ENCODE measurements at regions not wholly inside any gene's neighbourhood (a gene's known extent, or its start where the extent isn't known, plus 50 kb on each side); places are given as distances from the start of the nearest gene placed in this dataset.

- H3K36me3 ChIP-seq = no peaks in the 10 kb centered on the region
- no peak for DNase-seq
- no peaks in the 10 kb centered on the region for H3K27me3 ChIP-seq
- H3K4me3 ChIP-seq = no peak overlapping the region
- H3K9me3 ChIP-seq = no peaks in the 10 kb centered on the region
These were observed 637.1 kb upstream of the CCDC54 start for GRCh38 chr3:106740116-106740515.

- no peaks in the 10 kb centered on the region for H3K36me3 ChIP-seq
- DNase-seq = peak; percentile 62
- H3K27me3 ChIP-seq = no peaks in the 10 kb centered on the region
- no peak overlapping the region for H3K4me3 ChIP-seq
- H3K9me3 ChIP-seq = no peaks in the 10 kb centered on the region
These were observed 631.7 kb upstream of the CCDC54 start for GRCh38 chr3:106745344-106746168.

- no peak for DNase-seq
- no peaks in the 10 kb centered on the region for H3K27me3 ChIP-seq
- H3K4me3 ChIP-seq = no peak overlapping the region
- H3K36me3 ChIP-seq = no peaks in the 10 kb centered on the region
- H3K9me3 ChIP-seq = no peaks in the 10 kb centered on the region
These were observed 631.0 kb upstream of the CCDC54 start for GRCh38 chr3:106746286-106746685.

DNA sequence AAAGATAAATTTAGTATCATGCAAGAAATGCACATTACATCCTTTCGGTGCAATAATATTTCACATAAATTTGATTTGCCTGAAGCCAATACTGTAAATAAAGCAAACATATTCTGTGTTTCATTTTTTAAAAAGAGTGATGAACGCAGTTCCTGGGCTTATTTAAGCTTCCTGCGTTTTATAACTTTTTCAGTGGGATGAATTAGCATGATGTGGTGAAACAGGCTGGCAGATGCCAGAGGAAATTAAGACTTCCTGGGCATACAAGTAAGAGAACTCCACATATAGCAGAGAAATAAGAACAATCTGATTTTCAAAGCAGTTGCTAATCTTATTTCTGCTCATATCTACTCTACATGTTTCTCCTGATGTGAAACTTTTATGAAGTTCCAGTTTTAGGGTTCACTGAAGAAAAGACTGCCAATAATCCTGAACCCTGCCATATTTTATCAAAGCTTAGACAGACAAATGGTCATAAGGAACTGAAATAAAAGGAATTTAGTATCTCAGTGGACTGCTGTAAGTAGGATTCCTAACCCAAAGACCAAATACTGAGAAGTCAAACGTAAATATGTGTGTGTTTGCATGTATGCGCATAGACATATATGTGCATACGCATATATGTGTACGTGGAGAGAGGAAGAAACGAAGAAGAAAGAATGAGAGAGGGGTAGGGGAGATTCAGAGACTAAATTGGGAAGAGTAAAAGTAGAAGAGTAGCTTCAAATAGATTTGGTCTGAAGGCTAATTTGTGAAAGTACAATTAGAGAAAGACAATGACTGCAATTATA lies 628.6 kb upstream of the CCDC54 start:
- no peaks in the 10 kb centered on the region for H3K36me3 ChIP-seq
- no peak overlapping the region for H3K4me3 ChIP-seq
- no peak for DNase-seq
- no peaks in the 10 kb centered on the region for H3K9me3 ChIP-seq
- no peaks in the 10 kb centered on the region for H3K27me3 ChIP-seq

- H3K36me3 ChIP-seq = no peaks in the 10 kb centered on the region
- peaks cover 5% of the 10 kb centered on the region for H3K9me3 ChIP-seq
- no peak overlapping the region for H3K4me3 ChIP-seq
- H3K27me3 ChIP-seq = no peaks in the 10 kb centered on the region
- DNase-seq = no peak
These were observed 627.1 kb upstream of the CCDC54 start for GRCh38 chr3:106750092-106750491.

- no peak overlapping the region for H3K4me3 ChIP-seq
- H3K36me3 ChIP-seq = no peaks in the 10 kb centered on the region
- no peaks in the 10 kb centered on the region for H3K27me3 ChIP-seq
- no peak for DNase-seq
- H3K9me3 ChIP-seq = peaks cover 10% of the 10 kb centered on the region
These were observed 621.9 kb upstream of the CCDC54 start for GRCh38 chr3:106755336-106755735.

GRCh38 chr3:106756901-106757300 lies 620.3 kb upstream of the CCDC54 start:
- DNase-seq = no peak
- H3K9me3 ChIP-seq = peaks cover 10% of the 10 kb centered on the region
- no peak overlapping the region for H3K4me3 ChIP-seq
- H3K36me3 ChIP-seq = no peaks in the 10 kb centered on the region
- H3K27me3 ChIP-seq = no peaks in the 10 kb centered on the region

GRCh38 chr3:106758459-106758858 lies 618.8 kb upstream of the CCDC54 start:
- Histone ChIP-seq H3K9me3 (peaks cover 10% of the 10 kb centered on the region), H3K27me3 (no peaks in the 10 kb centered on the region), H3K36me3 (no peaks in the 10 kb centered on the region), H3K4me3 (no peak overlapping the region)
- no peak for DNase-seq

- Histone ChIP-seq H3K36me3 (no peaks in the 10 kb centered on the region), H3K4me3 (no peak overlapping the region), H3K9me3 (peaks cover 9% of the 10 kb centered on the region), H3K27me3 (no peaks in the 10 kb centered on the region)
- DNase-seq = no peak
These were observed 617.5 kb upstream of the CCDC54 start for GRCh38 chr3:106759731-106760130.

GRCh38 chr3:106765342-106765741 lies 611.9 kb upstream of the CCDC54 start:
- Histone ChIP-seq H3K9me3 (no peaks in the 10 kb centered on the region), H3K4me3 (no peak overlapping the region), H3K27me3 (no peaks in the 10 kb centered on the region), H3K36me3 (no peaks in the 10 kb centered on the region)
- peak; percentile 67 for DNase-seq

DNA sequence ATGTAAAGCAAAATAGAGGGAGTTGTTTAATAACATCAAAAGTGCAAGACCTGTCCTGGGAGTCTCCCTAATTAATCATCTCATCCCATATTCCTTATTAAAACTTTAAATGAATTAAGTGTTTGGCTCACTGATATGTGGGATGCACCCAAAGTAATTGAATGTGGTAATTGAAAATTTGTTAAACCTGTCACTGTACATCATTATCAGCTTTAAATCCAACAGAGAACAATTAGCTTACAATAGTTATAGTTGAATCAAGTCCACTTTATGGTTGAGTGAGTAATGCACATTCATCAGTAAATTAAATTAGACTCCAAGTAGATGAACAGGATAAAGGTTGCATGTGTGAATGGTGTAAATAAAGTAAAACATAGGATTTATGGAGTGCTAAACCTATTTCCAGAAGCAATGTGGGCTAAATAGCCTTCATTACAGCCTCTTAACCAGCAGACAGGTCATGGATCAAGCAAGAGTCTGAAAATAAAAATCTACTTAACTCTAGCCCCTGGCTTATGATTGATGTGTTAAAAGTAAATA lies 608.2 kb upstream of the CCDC54 start:
- Histone ChIP-seq H3K27me3 (no peaks in the 10 kb centered on the region), H3K4me3 (no peak overlapping the region), H3K36me3 (no peaks in the 10 kb centered on the region), H3K9me3 (no peaks in the 10 kb centered on the region)
- DNase-seq = no peak

DNA sequence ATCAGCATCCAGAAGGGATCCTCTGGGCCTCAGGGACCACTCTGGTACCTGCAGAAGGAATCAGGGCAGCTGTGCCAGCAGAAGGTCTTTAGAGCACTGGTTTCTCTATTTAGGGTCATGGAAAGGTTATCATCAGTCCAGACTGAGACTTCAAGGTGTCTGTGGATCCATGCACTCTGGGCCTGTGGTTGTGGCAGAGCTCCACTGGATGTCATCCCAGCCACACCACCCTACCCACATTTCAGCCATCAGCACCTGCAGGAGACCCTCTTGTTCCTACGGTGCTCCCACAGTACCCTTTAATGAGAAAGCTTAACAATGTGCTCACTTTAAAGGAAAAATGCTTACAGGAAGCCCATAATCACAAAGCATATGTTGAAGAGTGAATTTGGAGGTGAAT lies 603.4 kb upstream of the CCDC54 start:
- H3K4me3 ChIP-seq = no peak overlapping the region
- no peak for DNase-seq

DNA sequence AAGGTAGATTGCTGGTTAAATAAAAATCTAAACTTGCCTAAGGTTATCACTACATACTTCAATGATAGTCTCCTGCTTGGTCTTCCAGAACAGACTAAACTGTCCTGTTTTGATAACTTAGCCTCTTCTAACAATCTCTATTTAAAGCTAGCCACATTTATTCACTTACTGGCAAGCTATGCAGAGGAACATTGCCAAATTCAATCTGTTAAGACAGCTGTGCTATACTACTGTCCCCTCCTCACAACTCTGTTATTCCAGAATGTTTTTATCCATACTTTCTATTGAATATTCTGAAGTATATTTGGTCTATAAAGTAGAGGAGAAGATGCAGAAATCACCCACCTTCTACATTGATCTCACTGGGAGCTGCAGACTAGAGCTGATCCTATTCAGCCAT lies 594.0 kb upstream of the CCDC54 start:
- Histone ChIP-seq H3K4me3 (no peak overlapping the region), H3K36me3 (no peaks in the 10 kb centered on the region), H3K27me3 (no peaks in the 10 kb centered on the region), H3K9me3 (no peaks in the 10 kb centered on the region)
- DNase-seq = no peak

More for the DNA sequence above, 603.4 kb upstream of the CCDC54 start:
- Histone ChIP-seq H3K36me3 (no peaks in the 10 kb centered on the region), H3K27me3 (no peaks in the 10 kb centered on the region), H3K9me3 (peaks cover 2% of the 10 kb centered on the region; the same call in 1 of the 2 replicates)

- H3K36me3 ChIP-seq = no peaks in the 10 kb centered on the region
These were observed 588.0 kb upstream of the CCDC54 start for GRCh38 chr3:106789276-106789675.

DNA sequence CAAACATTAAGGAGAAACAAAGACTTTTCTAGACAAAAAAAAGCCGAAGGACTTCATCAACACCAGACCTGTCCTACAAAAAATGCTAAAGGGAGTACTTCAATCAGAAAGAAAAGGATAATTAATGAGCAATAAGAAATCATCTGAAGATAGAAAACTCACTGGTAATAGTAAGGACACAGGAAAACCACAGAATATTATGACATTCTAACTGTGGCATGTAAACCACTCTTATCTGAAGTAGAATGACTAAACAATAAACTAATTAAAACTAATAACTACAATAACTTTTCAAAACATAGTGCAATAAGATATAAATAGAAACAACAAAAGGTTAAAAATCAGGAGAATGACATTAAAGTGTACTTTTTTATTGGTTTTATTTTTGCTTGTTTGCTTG lies 584.5 kb upstream of the CCDC54 start:
- H3K9me3 ChIP-seq = peaks cover 5% of the 10 kb centered on the region; the same call in 1 of the 2 replicates
- H3K36me3 ChIP-seq = no peaks in the 10 kb centered on the region
- H3K27me3 ChIP-seq = no peaks in the 10 kb centered on the region
- no peak for DNase-seq
- H3K4me3 ChIP-seq = no peak overlapping the region

More at GRCh38 chr3:106789276-106789675, 588.0 kb upstream of the CCDC54 start:
- Histone ChIP-seq H3K9me3 (peaks cover 5% of the 10 kb centered on the region; the same call in 1 of the 2 replicates), H3K4me3 (no peak overlapping the region), H3K27me3 (no peaks in the 10 kb centered on the region)
- DNase-seq = no peak

DNA sequence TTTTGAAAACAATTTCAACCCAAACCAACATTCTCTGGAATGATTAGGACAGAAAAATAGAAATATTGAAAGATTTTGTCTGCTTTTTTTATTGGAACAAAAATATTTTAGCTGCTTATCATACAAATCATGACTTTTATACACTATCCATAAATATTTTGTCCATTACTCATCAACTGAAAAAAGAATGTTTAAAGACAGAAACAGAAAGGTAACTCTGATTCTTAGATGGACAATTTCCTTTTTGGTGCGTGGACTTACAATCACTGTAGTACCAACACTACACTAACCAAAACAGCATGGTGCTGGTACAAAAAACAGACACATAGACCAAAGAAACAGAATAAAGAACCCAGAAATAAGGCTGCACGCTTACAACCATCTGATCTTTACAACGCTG lies 582.8 kb upstream of the CCDC54 start:
- Histone ChIP-seq H3K9me3 (peaks cover 5% of the 10 kb centered on the region; the same call in 1 of the 2 replicates), H3K36me3 (no peaks in the 10 kb centered on the region), H3K4me3 (no peak overlapping the region), H3K27me3 (no peaks in the 10 kb centered on the region)
- no peak for DNase-seq

DNA sequence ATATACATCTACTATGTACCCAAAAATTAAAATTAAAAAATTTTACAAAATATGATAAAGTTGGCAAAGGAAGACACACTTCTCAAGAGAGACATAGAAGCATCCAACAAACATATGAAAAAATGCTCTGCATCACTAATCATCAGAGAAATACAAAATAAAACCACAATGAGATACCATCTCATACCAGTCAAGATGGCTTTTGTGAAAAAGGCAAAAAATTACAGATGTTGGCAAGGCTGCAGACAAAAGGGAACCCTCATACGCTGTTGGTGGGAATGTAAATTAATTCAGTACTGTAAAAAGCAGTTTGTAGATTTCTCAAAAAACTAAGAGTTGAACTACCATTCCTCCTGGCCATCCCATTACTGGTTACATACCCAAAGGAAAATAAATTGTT lies 581.7 kb upstream of the CCDC54 start:
- peaks cover 5% of the 10 kb centered on the region; the same call in 1 of the 2 replicates for H3K9me3 ChIP-seq
- DNase-seq = no peak
- no peaks in the 10 kb centered on the region for H3K27me3 ChIP-seq
- no peaks in the 10 kb centered on the region for H3K36me3 ChIP-seq
- no peak overlapping the region for H3K4me3 ChIP-seq

Data from MG63 (cell line).